Stimulated activated CD8-positive, alpha-beta memory T cell treated with anti-CD3 and anti-CD28 coated beads, Interleukin-12 subunit alpha, Interleukin-12 subunit beta, amount 100 ng/mL, for 1 hour (primary cell): ENCODE measurements at regions not wholly inside any gene's neighbourhood (a gene's known extent, or its start where the extent isn't known, plus 50 kb on each side); places are given as distances from the start of the nearest gene placed in this dataset.

Source experiments
- DNase-seq: peaks from one replicate; pipeline ENCODE4 v3.0.0-alpha.2; 2020; ENCODE audit warnings: low read depth

- no peak for DNase-seq
Observed at GRCh38 chr14:56501909-56502530, 77.6 kb upstream of the TMEM260 start.

DNA sequence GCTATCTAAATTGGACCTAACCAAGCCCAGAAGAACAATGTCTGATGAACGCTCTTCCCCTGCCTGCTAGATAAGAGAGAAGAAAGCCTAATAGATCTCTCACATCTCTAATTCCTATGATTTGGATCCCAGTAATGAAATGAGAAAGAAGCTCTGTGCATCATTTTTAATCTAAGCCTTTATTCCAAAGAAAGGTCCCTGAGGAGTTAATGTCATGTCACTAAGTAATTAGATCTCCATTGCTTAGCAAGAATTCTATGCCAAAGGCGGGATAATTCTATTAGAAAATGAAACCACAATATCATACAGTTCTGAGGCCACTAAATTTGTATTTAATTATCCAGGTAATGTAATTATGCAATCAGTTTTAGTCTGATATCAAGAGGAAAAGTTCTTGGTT, 74.2 kb upstream of the TMEM260 start:
- no peak for DNase-seq

DNA sequence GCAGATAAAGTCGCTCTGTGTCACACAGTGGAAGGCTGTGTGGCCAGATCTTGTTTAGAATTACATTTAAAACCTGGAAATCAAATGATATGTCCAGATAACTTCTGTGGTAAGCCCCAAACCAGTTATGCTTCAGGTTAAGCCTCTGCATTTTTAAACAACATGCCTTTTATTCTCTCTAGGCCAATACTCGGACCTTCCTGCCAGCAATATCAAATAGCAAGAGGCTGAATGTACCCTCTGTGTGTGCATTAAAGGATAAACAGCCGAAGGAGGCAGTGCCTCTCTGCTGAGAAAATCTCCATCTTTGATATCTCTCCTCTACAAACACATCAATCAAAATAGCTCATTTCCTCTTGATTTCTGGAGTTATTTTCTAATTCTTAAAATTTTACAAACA, 67.1 kb upstream of the TMEM260 start:
- DNase-seq = no peak

- DNase-seq = no peak
Observed at GRCh38 chr14:56514663-56515371, 64.8 kb upstream of the TMEM260 start.

DNA sequence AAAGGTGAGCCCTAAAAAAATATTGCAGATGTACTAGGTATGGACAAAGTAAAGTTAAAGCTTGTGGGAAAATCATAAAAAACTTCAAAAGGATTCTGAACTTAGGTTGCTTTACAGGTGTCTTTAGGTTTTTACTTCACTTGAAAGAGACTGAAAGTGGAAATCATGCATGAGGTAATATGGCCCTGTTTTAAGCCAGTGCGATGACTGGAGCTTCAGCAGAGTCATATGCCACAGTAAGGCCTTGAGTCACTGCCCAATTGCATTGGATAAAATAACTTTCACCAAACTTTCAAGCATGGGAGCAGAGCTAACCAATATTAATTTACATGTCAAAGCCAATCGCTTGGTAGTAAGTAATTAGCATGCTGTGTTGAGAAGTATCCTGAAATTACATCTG, 63.9 kb upstream of the TMEM260 start:
- DNase-seq = no peak

GRCh38 chr14:56522403-56522802, 57.2 kb upstream of the TMEM260 start:
- no peak for DNase-seq

DNA sequence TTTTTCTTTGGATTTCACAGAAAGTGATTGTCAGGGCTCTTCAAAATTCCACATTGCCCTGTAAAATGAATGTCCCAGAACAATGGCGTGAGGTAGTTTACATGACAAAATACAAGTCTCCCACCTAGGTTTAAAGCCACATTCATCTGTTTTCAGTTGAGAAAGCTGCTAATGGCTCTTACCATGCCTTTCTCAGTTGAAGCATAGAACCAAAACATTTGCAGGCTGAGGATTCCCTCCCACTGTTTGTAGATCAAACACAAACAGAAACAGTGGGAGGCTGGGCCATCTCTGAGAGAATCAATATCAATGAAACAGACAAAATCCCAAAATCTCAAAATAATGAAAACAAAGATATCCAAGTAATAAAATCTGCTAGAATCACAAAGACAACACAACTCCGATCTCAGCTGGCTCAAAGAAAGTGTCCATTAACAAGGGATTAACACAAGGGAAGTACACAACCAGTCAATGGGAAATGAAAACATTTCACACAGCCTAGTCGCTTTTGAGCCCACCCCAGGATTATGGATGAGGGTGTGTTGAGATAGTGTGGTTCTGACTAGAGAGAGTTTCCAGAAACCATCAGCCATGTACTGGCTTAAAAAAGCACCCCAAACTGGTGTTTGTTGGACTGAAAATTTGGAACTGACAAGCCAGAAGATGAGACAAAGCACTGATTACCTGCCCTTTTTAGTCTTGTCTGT, 54.5 kb upstream of the TMEM260 start:
- no peak for DNase-seq

DNA sequence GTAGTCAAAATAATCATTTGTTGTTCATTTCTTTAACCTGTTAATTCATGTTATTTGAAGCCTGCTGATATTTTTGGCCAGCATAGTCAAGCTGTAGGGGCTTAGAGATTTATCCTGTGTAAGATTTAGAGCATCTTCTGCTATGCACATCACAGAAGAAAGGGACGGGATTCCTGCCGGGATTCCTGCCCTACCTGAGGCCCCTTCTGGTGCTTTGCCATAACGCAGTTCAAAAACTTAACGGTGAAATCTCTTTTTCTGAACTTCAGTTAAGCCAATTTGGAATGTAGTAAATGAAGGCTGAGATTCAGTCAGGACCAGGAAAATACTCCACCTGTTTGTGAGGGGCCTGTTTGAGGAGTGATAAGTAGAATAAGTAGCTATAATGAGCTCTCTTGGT, 50.7 kb upstream of the TMEM260 start:
- DNase-seq = no peak
